Body of pancreas (tissue), 4 donors: ENCODE measurements at regions not wholly inside any gene's neighbourhood (a gene's known extent, or its start where the extent isn't known, plus 50 kb on each side); places are given as distances from the start of the nearest gene placed in this dataset.

Experiments
- POLR2A ChIP-seq, 3 donors: fragments of 450-650 bp; IDR thresholded peaks; one replicate each; pipeline ENCODE4 v1.6.1; 2016; ENCODE audit warnings: antibody characterized with exemption in 3 of 3, mild to moderate bottlenecking in 2 of 3
- TF ChIP-seq, protein P1 (sequence below), 7 experiments: fragments of 450-650 bp in 4 of 7; fragments of 200-600 bp in 3 of 7; sonication (generic) in 3 of 7; IDR thresholded peaks; one replicate each; pipeline ENCODE4 v1.5.1; 2016 to 2019; ENCODE audit warnings: antibody characterized with exemption in 7 of 7

DNA sequence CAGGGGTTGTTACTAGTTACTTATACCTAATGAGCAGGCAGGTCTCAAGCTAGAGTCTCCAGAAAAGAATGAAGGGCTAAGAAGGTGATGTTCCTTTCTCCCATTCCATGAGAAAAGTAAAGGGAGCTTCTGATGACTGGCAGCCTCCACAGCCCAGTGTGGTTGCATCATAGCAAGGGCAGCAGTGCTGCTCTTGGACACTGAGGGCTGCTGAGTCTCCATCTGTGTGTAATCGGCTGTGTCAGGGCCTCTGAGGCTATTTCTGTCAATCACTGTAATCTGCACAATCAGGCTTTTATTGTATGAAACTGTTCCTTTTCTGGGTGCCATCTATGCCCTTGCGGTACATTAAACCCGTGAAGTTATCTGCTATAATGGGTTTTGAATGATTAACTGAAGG is 164.1 kb upstream of the FBXO11 start:
- TF ChIP-seq, protein P1, sequence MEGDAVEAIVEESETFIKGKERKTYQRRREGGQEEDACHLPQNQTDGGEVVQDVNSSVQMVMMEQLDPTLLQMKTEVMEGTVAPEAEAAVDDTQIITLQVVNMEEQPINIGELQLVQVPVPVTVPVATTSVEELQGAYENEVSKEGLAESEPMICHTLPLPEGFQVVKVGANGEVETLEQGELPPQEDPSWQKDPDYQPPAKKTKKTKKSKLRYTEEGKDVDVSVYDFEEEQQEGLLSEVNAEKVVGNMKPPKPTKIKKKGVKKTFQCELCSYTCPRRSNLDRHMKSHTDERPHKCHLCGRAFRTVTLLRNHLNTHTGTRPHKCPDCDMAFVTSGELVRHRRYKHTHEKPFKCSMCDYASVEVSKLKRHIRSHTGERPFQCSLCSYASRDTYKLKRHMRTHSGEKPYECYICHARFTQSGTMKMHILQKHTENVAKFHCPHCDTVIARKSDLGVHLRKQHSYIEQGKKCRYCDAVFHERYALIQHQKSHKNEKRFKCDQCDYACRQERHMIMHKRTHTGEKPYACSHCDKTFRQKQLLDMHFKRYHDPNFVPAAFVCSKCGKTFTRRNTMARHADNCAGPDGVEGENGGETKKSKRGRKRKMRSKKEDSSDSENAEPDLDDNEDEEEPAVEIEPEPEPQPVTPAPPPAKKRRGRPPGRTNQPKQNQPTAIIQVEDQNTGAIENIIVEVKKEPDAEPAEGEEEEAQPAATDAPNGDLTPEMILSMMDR (IDR thresholded peaks at IDR 0.05), result no peak
- TF ChIP-seq POLR2A (IDR thresholded peaks at IDR 0.05), result no peak
